Right ventricle myocardium superior (tissue), 1 donor: ENCODE measurements at regions not wholly inside any gene's neighbourhood (a gene's known extent, or its start where the extent isn't known, plus 50 kb on each side); places are given as distances from the start of the nearest gene placed in this dataset.

ENCODE experiments used
- ATAC-seq: fragments of 200-7000 bp; cut with Tn5 transposase; one replicate; pipeline ENCODE4 v1.9.1; 2020; ENCODE audit warnings: mild to moderate bottlenecking; ENCODE audit not compliant: poor library complexity
- DNase-seq: peaks from one replicate; pipeline ENCODE4 v3.0.0-alpha.2; 2020
- intact Hi-C: fragments of 100-400 bp; cut with DNase I; formaldehyde crosslinking; loops from one replicate; pipeline ENCODE4 v1.11.2; 2022
- donor health status: DM: no; HTN: yes; CAD: no; lungs with severe emphysema.

GRCh38 chr5:86865256-86865785 lies 247.6 kb downstream of the COX7C start:
- DNase-seq (no peak), ATAC-seq (no peak)
- intact Hi-C loops = no loop called here

GRCh38 chr5:86866036-86866435 lies 248.3 kb downstream of the COX7C start:
- intact Hi-C loops = no loop called here
- ATAC-seq (no peak), DNase-seq (no peak)

GRCh38 chr5:86869268-86869667 lies 251.5 kb downstream of the COX7C start:
- intact Hi-C loops = no loop called here
- ATAC-seq (no peak), DNase-seq (no peak)

- no peak for ATAC-seq
- intact Hi-C loops = no loop called here
These were observed 257.8 kb downstream of the COX7C start for GRCh38 chr5:86875539-86875938.

GRCh38 chr5:86878250-86878649 lies 260.5 kb downstream of the COX7C start:
- ATAC-seq = no peak
- intact Hi-C loops = no loop called here
- no peak for DNase-seq

More at GRCh38 chr5:86875539-86875938, 257.8 kb downstream of the COX7C start:
- DNase-seq = no peak

GRCh38 chr5:86879086-86879485 lies 261.3 kb downstream of the COX7C start:
- ATAC-seq (no peak), DNase-seq (no peak)
- intact Hi-C loops = no loop called here

- DNase-seq (no peak), ATAC-seq (no peak)
- intact Hi-C loops = no loop called here
These were observed 262.6 kb downstream of the COX7C start for GRCh38 chr5:86880344-86880743.

- intact Hi-C loops = no loop called here
- no peak for DNase-seq
- ATAC-seq = peak; percentile 89
These were observed 263.2 kb downstream of the COX7C start for GRCh38 chr5:86880785-86881492.

- no peak for ATAC-seq
- DNase-seq = no peak
- intact Hi-C loops = no loop called here
These were observed 263.9 kb downstream of the COX7C start for GRCh38 chr5:86881493-86882090.

- ATAC-seq (no peak), DNase-seq (no peak)
- intact Hi-C loops = no loop called here
These were observed 266.9 kb downstream of the COX7C start for GRCh38 chr5:86884608-86885007.

GRCh38 chr5:86885011-86885410 lies 267.3 kb downstream of the COX7C start:
- intact Hi-C loops = no loop called here
- DNase-seq (no peak), ATAC-seq (no peak)

- ATAC-seq (no peak), DNase-seq (no peak)
- intact Hi-C loops = no loop called here
These were observed 267.9 kb downstream of the COX7C start for GRCh38 chr5:86885489-86886230.

- intact Hi-C loops = no loop called here
- ATAC-seq (no peak), DNase-seq (no peak)
These were observed 272.6 kb downstream of the COX7C start for GRCh38 chr5:86890375-86890774.

- DNase-seq (no peak), ATAC-seq (no peak)
- intact Hi-C loops = no loop called here
These were observed 276.3 kb downstream of the COX7C start for GRCh38 chr5:86894056-86894455.

- ATAC-seq = no peak
- no peak for DNase-seq
- intact Hi-C loops = no loop called here
These were observed 279.2 kb downstream of the COX7C start for GRCh38 chr5:86896916-86897315.

GRCh38 chr5:86909418-86910295 lies 291.9 kb downstream of the COX7C start:
- peak; percentile 36 for ATAC-seq
- intact Hi-C loops = no loop called here
- DNase-seq = no peak

- intact Hi-C loops = no loop called here
- ATAC-seq = no peak
- no peak for DNase-seq
These were observed 299.4 kb downstream of the COX7C start for GRCh38 chr5:86917117-86917579.

- ATAC-seq (no peak), DNase-seq (no peak)
- intact Hi-C loops = no loop called here
These were observed 300.5 kb downstream of the COX7C start for GRCh38 chr5:86918246-86918645.

GRCh38 chr5:86926033-86926432 lies 308.3 kb downstream of the COX7C start:
- intact Hi-C loops = no loop called here
- no peak for DNase-seq
- no peak for ATAC-seq
